KMS-11 (cell line): ENCODE measurements at regions not wholly inside any gene's neighbourhood (a gene's known extent, or its start where the extent isn't known, plus 50 kb on each side); places are given as distances from the start of the nearest gene placed in this dataset.

Source experiments
- H2AFZ ChIP-seq: fragments of 200-600 bp; sonication (generic); 2 replicates; pipeline ENCODE4 v1.6.1; 2016; ENCODE audit warnings: antibody characterized with exemption, mixed run types, low read depth
- H3K27ac ChIP-seq: fragments of 200-600 bp; sonication (generic); 2 replicates; pipeline ENCODE4 v1.6.1; 2016; ENCODE audit warnings: mild to moderate bottlenecking, mixed run types
- H3K27me3 ChIP-seq: fragments of 200-600 bp; sonication (generic); 2 replicates; pipeline ENCODE4 v1.6.1; 2017; ENCODE audit warnings: mild to moderate bottlenecking, low read depth, mixed run types, moderate library complexity; ENCODE audit not compliant: insufficient read depth
- H3K36me3 ChIP-seq: fragments of 200-600 bp; sonication (generic); 2 replicates; pipeline ENCODE4 v1.6.1; 2017; ENCODE audit warnings: mild to moderate bottlenecking, mixed run types; ENCODE audit not compliant: insufficient read depth
- H3K4me1 ChIP-seq: fragments of 200-600 bp; sonication (generic); 2 replicates; pipeline ENCODE4 v1.6.1; 2016; ENCODE audit warnings: mild to moderate bottlenecking, low read depth, mixed run types; ENCODE audit not compliant: poor library complexity, severe bottlenecking
- H3K4me2 ChIP-seq: fragments of 200-600 bp; sonication (generic); 2 replicates; pipeline ENCODE4 v1.7.0; 2016; ENCODE audit warnings: mild to moderate bottlenecking, mixed run types
- H3K4me3 ChIP-seq: fragments of 200-600 bp; sonication (generic); IDR thresholded peaks from 2 replicates; pipeline ENCODE4 v1.6.1; 2017; ENCODE audit warnings: low read depth, low read length, mixed read lengths; ENCODE audit not compliant: insufficient read depth
- H3K79me2 ChIP-seq: fragments of 200-600 bp; sonication (generic); 2 replicates; pipeline ENCODE4 v1.6.1; 2016; ENCODE audit warnings: low read depth, mixed run types; ENCODE audit not compliant: insufficient read depth
- H3K9ac ChIP-seq: fragments of 200-600 bp; sonication (generic); 2 replicates; pipeline ENCODE4 v1.6.1; 2016; ENCODE audit warnings: mild to moderate bottlenecking, mixed run types
- H4K20me1 ChIP-seq: fragments of 200-600 bp; sonication (generic); 2 replicates; pipeline ENCODE4 v1.6.1; 2016; ENCODE audit warnings: mild to moderate bottlenecking, mixed run types; ENCODE audit not compliant: insufficient read depth
- TF ChIP-seq, protein P1 (sequence below): fragments of 200-600 bp; sonication (generic); conservative IDR thresholded peaks from 2 replicates; pipeline ENCODE4 v1.6.1; 2017; ENCODE audit warnings: low read depth, mild to moderate bottlenecking, antibody characterized with exemption, low read length, moderate library complexity, mixed read lengths

DNA sequence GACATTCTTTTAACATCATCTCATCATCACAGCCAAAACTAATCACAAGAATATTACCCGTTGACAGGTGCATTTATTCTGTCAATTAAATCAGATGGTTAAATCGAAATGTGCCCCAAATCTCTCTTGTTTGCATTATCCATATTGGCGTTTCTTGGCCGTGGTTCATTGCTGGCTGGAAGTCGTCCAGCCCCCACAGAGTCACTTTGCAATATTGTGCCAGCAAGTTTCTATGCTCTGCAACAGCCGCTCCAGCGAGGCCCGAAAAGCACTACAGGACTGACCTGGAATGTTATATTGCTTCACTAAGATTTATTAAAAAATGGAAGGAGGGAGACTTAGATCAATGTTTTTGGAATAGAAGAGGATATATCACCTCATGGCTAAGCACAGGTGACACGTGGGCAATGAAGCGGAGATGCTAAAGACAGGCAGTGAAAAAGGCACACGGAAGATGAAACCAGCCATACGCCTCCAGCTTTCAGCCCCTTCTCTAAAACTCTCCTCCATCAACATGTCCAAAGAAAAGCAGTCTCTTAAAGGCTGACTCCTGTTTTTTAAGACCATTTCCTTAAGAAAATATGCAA lies 176.8 kb upstream of the VRK2 start:
- Histone ChIP-seq H3K4me1 (no peaks in the 10 kb centered on the region), H3K27me3 (no peaks in the 10 kb centered on the region), H3K9ac (no peak overlapping the region), H3K4me2 (no peak overlapping the region), H3K36me3 (no peaks in the 10 kb centered on the region), H3K4me3 (no peak overlapping the region), H3K79me2 (no peaks in the 10 kb centered on the region), H4K20me1 (no peaks in the 10 kb centered on the region), H2AFZ (no peak overlapping the region), H3K27ac (no peak overlapping the region)
- TF ChIP-seq, protein P1, sequence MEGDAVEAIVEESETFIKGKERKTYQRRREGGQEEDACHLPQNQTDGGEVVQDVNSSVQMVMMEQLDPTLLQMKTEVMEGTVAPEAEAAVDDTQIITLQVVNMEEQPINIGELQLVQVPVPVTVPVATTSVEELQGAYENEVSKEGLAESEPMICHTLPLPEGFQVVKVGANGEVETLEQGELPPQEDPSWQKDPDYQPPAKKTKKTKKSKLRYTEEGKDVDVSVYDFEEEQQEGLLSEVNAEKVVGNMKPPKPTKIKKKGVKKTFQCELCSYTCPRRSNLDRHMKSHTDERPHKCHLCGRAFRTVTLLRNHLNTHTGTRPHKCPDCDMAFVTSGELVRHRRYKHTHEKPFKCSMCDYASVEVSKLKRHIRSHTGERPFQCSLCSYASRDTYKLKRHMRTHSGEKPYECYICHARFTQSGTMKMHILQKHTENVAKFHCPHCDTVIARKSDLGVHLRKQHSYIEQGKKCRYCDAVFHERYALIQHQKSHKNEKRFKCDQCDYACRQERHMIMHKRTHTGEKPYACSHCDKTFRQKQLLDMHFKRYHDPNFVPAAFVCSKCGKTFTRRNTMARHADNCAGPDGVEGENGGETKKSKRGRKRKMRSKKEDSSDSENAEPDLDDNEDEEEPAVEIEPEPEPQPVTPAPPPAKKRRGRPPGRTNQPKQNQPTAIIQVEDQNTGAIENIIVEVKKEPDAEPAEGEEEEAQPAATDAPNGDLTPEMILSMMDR = no peak

DNA sequence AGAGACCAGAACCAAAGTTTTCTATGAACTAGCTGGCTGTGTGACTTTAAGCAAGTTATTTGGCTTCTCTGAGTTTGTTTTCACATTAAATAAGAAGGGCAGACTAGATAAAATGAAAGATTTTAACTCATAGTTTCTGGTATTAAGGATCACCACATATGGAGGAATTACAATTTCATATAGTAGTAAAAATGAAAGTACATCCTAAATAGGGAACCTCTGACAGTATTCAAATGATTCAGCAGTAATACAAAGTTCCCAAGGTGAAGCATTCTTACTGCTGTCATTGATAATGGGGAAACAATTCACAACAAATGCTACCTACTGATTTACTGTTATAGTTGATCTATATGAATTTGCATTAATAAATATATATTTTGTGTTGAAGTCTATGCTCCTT lies 170.3 kb upstream of the VRK2 start:
- H3K27ac ChIP-seq = no peak overlapping the region
- no peaks in the 10 kb centered on the region for H3K36me3 ChIP-seq
- H3K4me3 ChIP-seq = no peak overlapping the region
- H3K27me3 ChIP-seq = no peaks in the 10 kb centered on the region
- TF ChIP-seq, protein P1 = no peak
- H4K20me1 ChIP-seq = no peaks in the 10 kb centered on the region
- no peaks in the 10 kb centered on the region for H3K79me2 ChIP-seq
- H3K4me2 ChIP-seq = no peak overlapping the region
- no peak overlapping the region for H3K9ac ChIP-seq
- H2AFZ ChIP-seq = no peak overlapping the region
- H3K4me1 ChIP-seq = no peaks in the 10 kb centered on the region

DNA sequence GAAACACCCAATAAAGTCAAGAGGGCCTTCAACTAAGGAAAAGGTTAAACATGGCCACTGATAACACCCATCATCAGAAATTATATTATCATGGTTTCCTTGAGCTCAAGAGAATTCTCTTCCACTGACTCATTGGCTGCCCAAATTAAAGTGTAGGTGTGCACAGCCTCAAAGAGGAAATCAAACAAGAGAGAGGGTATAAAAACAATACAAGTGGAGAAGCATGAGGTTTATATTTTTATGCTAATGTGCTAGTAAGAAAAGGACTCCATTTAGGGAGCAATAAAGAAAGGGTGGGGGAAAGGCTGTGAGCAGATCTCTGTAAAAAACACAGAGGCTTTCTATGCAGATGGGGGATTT lies 168.8 kb upstream of the VRK2 start:
- Histone ChIP-seq H3K4me1 (no peaks in the 10 kb centered on the region), H3K27me3 (no peaks in the 10 kb centered on the region), H3K4me3 (no peak overlapping the region), H3K9ac (no peak overlapping the region), H3K27ac (no peak overlapping the region), H3K79me2 (no peaks in the 10 kb centered on the region), H3K36me3 (no peaks in the 10 kb centered on the region), H3K4me2 (no peak overlapping the region), H4K20me1 (no peaks in the 10 kb centered on the region), H2AFZ (no peak overlapping the region)
- TF ChIP-seq, protein P1 = no peak

DNA sequence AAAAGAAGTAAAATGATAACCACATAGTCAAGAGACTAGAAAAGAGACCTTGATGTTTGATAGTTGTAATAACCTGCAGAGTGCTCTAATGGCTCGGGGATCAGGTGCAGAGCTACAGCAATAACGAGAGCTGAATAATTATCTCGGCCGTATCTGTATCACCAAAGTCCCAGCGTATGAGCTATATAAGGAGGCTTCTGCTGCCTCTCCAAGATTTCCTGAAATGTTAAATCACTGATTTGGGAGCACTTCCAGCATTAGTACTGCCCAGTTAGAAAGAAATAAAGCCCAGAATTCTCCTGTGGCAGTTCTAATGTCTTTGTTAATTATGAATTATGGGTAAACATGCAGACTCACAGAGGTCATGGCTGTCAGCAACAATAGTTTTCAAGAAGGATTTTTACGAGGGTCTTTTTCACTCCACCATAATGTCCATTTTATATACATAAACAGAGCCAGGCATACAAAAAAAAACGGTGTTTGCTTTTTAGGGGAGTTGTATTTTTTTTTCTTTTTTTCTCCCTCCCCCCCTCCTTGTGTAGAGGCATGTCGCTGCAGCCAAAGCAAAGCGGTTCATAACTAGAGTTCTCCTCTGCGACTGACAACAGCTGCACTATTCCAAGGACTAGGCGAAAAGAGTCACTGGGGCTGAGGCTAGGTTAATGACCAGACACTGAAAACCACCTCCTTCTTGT lies 168.3 kb upstream of the VRK2 start:
- Histone ChIP-seq H3K4me2 (no peak overlapping the region), H3K36me3 (no peaks in the 10 kb centered on the region)

More for the DNA sequence above, 168.3 kb upstream of the VRK2 start:
- Histone ChIP-seq H3K9ac (no peak overlapping the region), H2AFZ (no peak overlapping the region), H3K4me1 (no peaks in the 10 kb centered on the region), H3K27me3 (no peaks in the 10 kb centered on the region), H3K4me3 (no peak overlapping the region), H3K79me2 (no peaks in the 10 kb centered on the region), H4K20me1 (no peaks in the 10 kb centered on the region), H3K27ac (no peak overlapping the region)
- TF ChIP-seq, protein P1 = no peak
